SK-N-SH (cell line): ENCODE measurements at regions not wholly inside any gene's neighbourhood (a gene's known extent, or its start where the extent isn't known, plus 50 kb on each side); places are given as distances from the start of the nearest gene placed in this dataset.

Source experiments
- CTCF ChIA-PET: fragments of 300-600, 350-600 bp; formaldehyde crosslinking; extraction: SDS; loops from one replicate; lab custom pipeline; 2021; lab: Yijun Ruan, JAX
- POLR2A ChIA-PET: fragments of 350-600 bp; sonication (Branson Sonifier 250); formaldehyde crosslinking; extraction: SDS; loops from one replicate; lab custom pipeline; 2020; ENCODE audit warnings: antibody characterized with exemption, inconsistent platforms; lab: Yijun Ruan, JAX
- DNase-seq: peaks from one replicate; pipeline ENCODE4 v3.0.0; 2012
- H2AFZ ChIP-seq: fragments of 200-600 bp; sonication (generic); 2 replicates; pipeline ENCODE4 v1.8.1; 2016; ENCODE audit warnings: antibody characterized with exemption, mild to moderate bottlenecking, low read depth
- H3F3A ChIP-seq: fragments of 200-600 bp; sonication (generic); replicated peaks from 2 replicates; pipeline ENCODE3; 2016; ENCODE audit warnings: antibody characterized with exemption, mild to moderate bottlenecking; ENCODE audit not compliant: insufficient read depth
- H3K27ac ChIP-seq, 2 experiments: fragments of 200-500 bp in 1 of 2; fragments of 200-600 bp in 1 of 2; sonication (Bioruptor generic) in 1 of 2; sonication (generic), shearing (Covaris generic) in 1 of 2; 2 replicates each; pipeline versions ENCODE4 v1.5.1 to v1.6.1; 2014 to 2016; ENCODE audit warnings: low read depth in 2 of 2, inconsistent platforms in 1 of 2, low read length in 1 of 2, mild to moderate bottlenecking in 1 of 2, mixed read lengths in 1 of 2
- H3K27me3 ChIP-seq: fragments of 200-600 bp; sonication (generic), shearing (Covaris generic); 2 replicates; pipeline ENCODE4 v1.6.1; 2016; ENCODE audit warnings: mixed run types; ENCODE audit not compliant: insufficient read depth
- H3K36me3 ChIP-seq, 2 experiments: fragments of 200-500 bp in 1 of 2; fragments of 200-600 bp in 1 of 2; sonication (Bioruptor generic) in 1 of 2; sonication (generic) in 1 of 2; replicated peaks in 1 of 2; 2 replicates each; pipeline versions ENCODE3 to v1.5.1; 2014 to 2016; ENCODE audit warnings: low read length in 1 of 2, mild to moderate bottlenecking in 1 of 2; ENCODE audit not compliant: insufficient read depth in 2 of 2, control insufficient read depth in 1 of 2
- H3K4me1 ChIP-seq, 2 experiments: fragments of 200-500 bp in 1 of 2; fragments of 200-600 bp in 1 of 2; sonication (Bioruptor generic) in 1 of 2; sonication (generic), shearing (Covaris generic) in 1 of 2; 2 replicates each; pipeline versions ENCODE4 v1.5.1 to v1.6.1; 2014 to 2016; ENCODE audit warnings: low read depth in 1 of 2, low read length in 1 of 2, mixed run types in 1 of 2; ENCODE audit not compliant: insufficient read depth in 2 of 2, control insufficient read depth in 1 of 2
- H3K4me2 ChIP-seq: fragments of 200-600 bp; sonication (generic), shearing (Covaris generic); 2 replicates; pipeline ENCODE4 v1.6.1; 2017; ENCODE audit warnings: mixed run types
- H3K4me3 ChIP-seq, 2 experiments: fragments of 200-500 bp in 1 of 2; fragments of 200-600 bp in 1 of 2; sonication (Bioruptor generic) in 1 of 2; sonication (generic), shearing (Covaris generic) in 1 of 2; 2 replicates each; pipeline versions ENCODE4 v1.5.1 to v1.8.1; 2014 to 2016; ENCODE audit warnings: low read depth in 2 of 2, inconsistent platforms in 1 of 2, low read length in 1 of 2, mild to moderate bottlenecking in 1 of 2, mixed read lengths in 1 of 2, moderate library complexity in 1 of 2
- H3K79me2 ChIP-seq: fragments of 200-600 bp; sonication (generic); 2 replicates; pipeline ENCODE4 v1.8.1; 2017; ENCODE audit warnings: mild to moderate bottlenecking; ENCODE audit not compliant: insufficient read depth
- H3K9ac ChIP-seq: fragments of 200-600 bp; sonication (generic); 2 replicates; pipeline ENCODE4 v1.6.1; 2017; ENCODE audit warnings: mixed run types
- H3K9me2 ChIP-seq: fragments of 200-600 bp; sonication (generic); 2 replicates; pipeline ENCODE4 v1.6.1; 2017; ENCODE audit warnings: mixed run types
- H3K9me3 ChIP-seq: fragments of 200-600 bp; sonication (generic); 2 replicates; pipeline ENCODE4 v1.6.1; 2017; ENCODE audit warnings: mixed run types, mild to moderate bottlenecking, moderate library complexity
- H4K20me1 ChIP-seq: fragments of 200-600 bp; sonication (generic); 2 replicates; pipeline ENCODE4 v1.6.1; 2017; ENCODE audit warnings: mild to moderate bottlenecking, mixed run types; ENCODE audit not compliant: insufficient read depth
- CHD2 ChIP-seq: fragments of 150-350 bp; IDR thresholded peaks from 2 replicates; pipeline ENCODE4 v1.6.1; 2018; ENCODE audit warnings: low read length; ENCODE audit not compliant: partially characterized antibody
- EP300 ChIP-seq, 2 experiments: IDR thresholded peaks; 2 replicates each; pipeline versions ENCODE4 v1.4.0 to v1.6.1; 2012; ENCODE audit warnings: borderline replicate concordance in 1 of 2, low read depth in 1 of 2, low read length in 1 of 2
- EZH2phosphoT487 ChIP-seq: fragments of 200-600 bp; sonication (generic); IDR thresholded peaks from 2 replicates; pipeline ENCODE4 v1.6.1; 2017; ENCODE audit warnings: low read depth, mixed run types, mild to moderate bottlenecking, antibody characterized with exemption, moderate library complexity, borderline replicate concordance
- FOSL2 ChIP-seq: IDR thresholded peaks from 2 replicates; pipeline ENCODE4 v1.4.0; 2012; ENCODE audit warnings: low read depth, mild to moderate bottlenecking, moderate library complexity, borderline replicate concordance
- FOXJ3 ChIP-seq: sonication (generic); formaldehyde crosslinking; IDR thresholded peaks from 2 replicates; pipeline ENCODE4 v1.5.1; 2020; ENCODE audit warnings: mild to moderate bottlenecking, missing genetic modification reagents
- FOXM1 ChIP-seq: IDR thresholded peaks from 2 replicates; pipeline ENCODE4 v1.4.0; 2012; ENCODE audit warnings: low read depth, mild to moderate bottlenecking
- GABPA ChIP-seq: IDR thresholded peaks from 2 replicates; pipeline ENCODE4 v1.4.0; 2012; ENCODE audit warnings: low read depth, mild to moderate bottlenecking
- GATA2 ChIP-seq: sonication (generic); formaldehyde crosslinking; IDR thresholded peaks from 2 replicates; pipeline ENCODE4 v1.5.0; 2020; ENCODE audit warnings: mild to moderate bottlenecking, missing genetic modification reagents
- JUND ChIP-seq: IDR thresholded peaks from 2 replicates; pipeline ENCODE4 v1.4.0; 2012
- NFIC ChIP-seq: IDR thresholded peaks from 2 replicates; pipeline ENCODE4 v1.4.0; 2012; ENCODE audit warnings: borderline replicate concordance
- RAD21 ChIP-seq: IDR thresholded peaks from 2 replicates; pipeline ENCODE4 v1.6.1; 2012; ENCODE audit warnings: mild to moderate bottlenecking, low read length
- RCOR1 ChIP-seq: fragments of 150-350 bp; IDR thresholded peaks from 2 replicates; pipeline ENCODE4 v1.6.1; 2017; ENCODE audit warnings: antibody characterized with exemption, low read length
- RFX5 ChIP-seq: IDR thresholded peaks from 2 replicates; pipeline ENCODE4 v1.6.1; 2012; ENCODE audit warnings: mild to moderate bottlenecking, improper control_type of control experiment, low read length
- SIN3A ChIP-seq: IDR thresholded peaks from 2 replicates; pipeline ENCODE4 v1.6.1; 2012; ENCODE audit warnings: low read depth, mild to moderate bottlenecking, low read length, moderate library complexity, borderline replicate concordance
- SMC3 ChIP-seq: IDR thresholded peaks from 2 replicates; pipeline ENCODE4 v1.6.1; 2012; ENCODE audit warnings: low read depth, low read length, improper control_type of control experiment
- TCF12 ChIP-seq: IDR thresholded peaks from 2 replicates; pipeline ENCODE4 v1.4.0; 2012
- TEAD4 ChIP-seq: IDR thresholded peaks from 2 replicates; pipeline ENCODE4 v1.4.0; 2012; ENCODE audit warnings: mild to moderate bottlenecking, borderline replicate concordance; ENCODE audit not compliant: insufficient read depth
- WGBS: methylation state at CpG from one replicate; pipeline ENCODE4 v1.1.6; 2017; ENCODE audit warnings: low lambda C conversion rate; 5-methylcytosine and 5-hydroxymethylcytosine counted together
- TF ChIP-seq, protein P1 (sequence below): fragments of 200-600 bp; sonication (generic); IDR thresholded peaks from 2 replicates; pipeline ENCODE4 v1.6.1; 2017; ENCODE audit warnings: antibody characterized with exemption, mild to moderate bottlenecking, moderate library complexity
- TF ChIP-seq, protein P2 (sequence below): IDR thresholded peaks from 2 replicates; pipeline ENCODE4 v1.4.0; 2012; ENCODE audit warnings: low read depth
- TF ChIP-seq, protein P3 (sequence below): fragments of 150-350 bp; IDR thresholded peaks from 2 replicates; pipeline ENCODE4 v1.6.1; 2016; ENCODE audit warnings: mild to moderate bottlenecking, low read depth, low read length
- TF ChIP-seq, protein P4 (sequence below): IDR thresholded peaks from 2 replicates; pipeline ENCODE4 v1.4.0; 2012; ENCODE audit warnings: low read depth, borderline replicate concordance
- TF ChIP-seq, protein P5 (sequence below): IDR thresholded peaks from 2 replicates; pipeline ENCODE4; 2012

DNA sequence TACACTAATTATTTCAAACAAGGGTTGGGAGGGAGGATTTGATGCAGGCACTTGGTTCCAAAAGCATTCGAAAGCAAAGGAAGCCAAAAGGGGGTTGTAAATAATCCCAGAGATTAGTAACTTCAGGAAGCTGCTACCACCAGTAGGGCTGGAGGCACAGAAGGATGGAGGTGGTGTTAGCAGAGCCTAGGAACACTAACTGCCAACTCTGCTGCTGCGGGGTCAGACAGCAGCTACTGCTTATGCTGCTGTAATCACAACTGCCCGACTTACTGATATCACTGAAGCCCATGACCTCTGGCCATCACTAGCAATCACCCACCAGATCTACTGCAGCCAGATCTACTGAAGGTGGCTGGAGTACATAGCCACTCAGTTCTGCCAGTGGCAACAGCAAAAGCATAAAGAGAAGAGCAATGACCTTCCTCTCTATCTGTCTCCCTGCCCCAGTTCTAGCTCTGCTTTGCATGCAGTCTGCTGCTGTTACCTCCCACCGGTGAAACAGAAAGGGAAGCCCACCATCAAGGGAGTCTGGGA, 408.5 kb downstream of the PLPP3 start:
- Histone ChIP-seq H3K4me2 (no peak overlapping the region), H3F3A (peaks cover 4% of the 10 kb centered on the region), H3K9me3 (no peaks in the 10 kb centered on the region), H4K20me1 (no peaks in the 10 kb centered on the region), H3K79me2 (no peaks in the 10 kb centered on the region), H3K27ac (peak overlapping the region in 1 of 2 experiments; percentile 93; a peak in 2 of 4 replicates), H3K4me1 (peaks cover 0 to 16% of the 10 kb centered on the region in 2 experiments), H3K4me3 (no peak overlapping the region), H3K9ac (no peak overlapping the region), H3K9me2 (no peaks in the 10 kb centered on the region), H2AFZ (no peak overlapping the region), H3K27me3 (no peaks in the 10 kb centered on the region), H3K36me3 (no peaks in the 10 kb centered on the region)
- ChIA-PET POLR2A (interaction anchor here (0.6 kb wide), 1 partner anchor 501 kb away, joined by 3 read pairs; no protein-coding TSS in a partner anchor), CTCF (no interaction called here)
- peak; percentile 36 for DNase-seq
- 82% methylated on average over 3 of the region's 4 CpGs for WGBS
- TF ChIP-seq, protein P1, sequence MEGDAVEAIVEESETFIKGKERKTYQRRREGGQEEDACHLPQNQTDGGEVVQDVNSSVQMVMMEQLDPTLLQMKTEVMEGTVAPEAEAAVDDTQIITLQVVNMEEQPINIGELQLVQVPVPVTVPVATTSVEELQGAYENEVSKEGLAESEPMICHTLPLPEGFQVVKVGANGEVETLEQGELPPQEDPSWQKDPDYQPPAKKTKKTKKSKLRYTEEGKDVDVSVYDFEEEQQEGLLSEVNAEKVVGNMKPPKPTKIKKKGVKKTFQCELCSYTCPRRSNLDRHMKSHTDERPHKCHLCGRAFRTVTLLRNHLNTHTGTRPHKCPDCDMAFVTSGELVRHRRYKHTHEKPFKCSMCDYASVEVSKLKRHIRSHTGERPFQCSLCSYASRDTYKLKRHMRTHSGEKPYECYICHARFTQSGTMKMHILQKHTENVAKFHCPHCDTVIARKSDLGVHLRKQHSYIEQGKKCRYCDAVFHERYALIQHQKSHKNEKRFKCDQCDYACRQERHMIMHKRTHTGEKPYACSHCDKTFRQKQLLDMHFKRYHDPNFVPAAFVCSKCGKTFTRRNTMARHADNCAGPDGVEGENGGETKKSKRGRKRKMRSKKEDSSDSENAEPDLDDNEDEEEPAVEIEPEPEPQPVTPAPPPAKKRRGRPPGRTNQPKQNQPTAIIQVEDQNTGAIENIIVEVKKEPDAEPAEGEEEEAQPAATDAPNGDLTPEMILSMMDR, result no peak
- TF ChIP-seq GABPA (no peak), RFX5 (no peak), GATA2 (peak; percentile 33; the same call in 1 of the 2 replicates), NFIC (no peak), FOXM1 (no peak), SIN3A (no peak), RAD21 (peak; percentile 5; the same call in 1 of the 2 replicates), FOXJ3 (CRISPR knock-in tag) (0 out of 2 replicates have a peak, but pooled peaks have one; percentile 23), FOSL2 (no peak), TCF12 (no peak), SMC3 (no peak), TEAD4 (no peak), EP300 (IDR thresholded peaks at IDR 0.05; ENCODE audit: borderline replicate concordance in 1 of 2, low read depth in 1 of 2, low read length in 1 of 2) (peak in 1 of 2 experiments; percentile 58; a peak in 2 of 4 replicates), JUND (no peak), CHD2 (no peak), RCOR1 (no peak), EZH2phosphoT487 (no peak)
- TF ChIP-seq, protein P2, sequence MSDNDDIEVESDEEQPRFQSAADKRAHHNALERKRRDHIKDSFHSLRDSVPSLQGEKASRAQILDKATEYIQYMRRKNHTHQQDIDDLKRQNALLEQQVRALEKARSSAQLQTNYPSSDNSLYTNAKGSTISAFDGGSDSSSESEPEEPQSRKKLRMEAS, result no peak
- TF ChIP-seq, protein P3, sequence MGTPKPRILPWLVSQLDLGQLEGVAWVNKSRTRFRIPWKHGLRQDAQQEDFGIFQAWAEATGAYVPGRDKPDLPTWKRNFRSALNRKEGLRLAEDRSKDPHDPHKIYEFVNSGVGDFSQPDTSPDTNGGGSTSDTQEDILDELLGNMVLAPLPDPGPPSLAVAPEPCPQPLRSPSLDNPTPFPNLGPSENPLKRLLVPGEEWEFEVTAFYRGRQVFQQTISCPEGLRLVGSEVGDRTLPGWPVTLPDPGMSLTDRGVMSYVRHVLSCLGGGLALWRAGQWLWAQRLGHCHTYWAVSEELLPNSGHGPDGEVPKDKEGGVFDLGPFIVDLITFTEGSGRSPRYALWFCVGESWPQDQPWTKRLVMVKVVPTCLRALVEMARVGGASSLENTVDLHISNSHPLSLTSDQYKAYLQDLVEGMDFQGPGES, result no peak
- TF ChIP-seq, protein P4, sequence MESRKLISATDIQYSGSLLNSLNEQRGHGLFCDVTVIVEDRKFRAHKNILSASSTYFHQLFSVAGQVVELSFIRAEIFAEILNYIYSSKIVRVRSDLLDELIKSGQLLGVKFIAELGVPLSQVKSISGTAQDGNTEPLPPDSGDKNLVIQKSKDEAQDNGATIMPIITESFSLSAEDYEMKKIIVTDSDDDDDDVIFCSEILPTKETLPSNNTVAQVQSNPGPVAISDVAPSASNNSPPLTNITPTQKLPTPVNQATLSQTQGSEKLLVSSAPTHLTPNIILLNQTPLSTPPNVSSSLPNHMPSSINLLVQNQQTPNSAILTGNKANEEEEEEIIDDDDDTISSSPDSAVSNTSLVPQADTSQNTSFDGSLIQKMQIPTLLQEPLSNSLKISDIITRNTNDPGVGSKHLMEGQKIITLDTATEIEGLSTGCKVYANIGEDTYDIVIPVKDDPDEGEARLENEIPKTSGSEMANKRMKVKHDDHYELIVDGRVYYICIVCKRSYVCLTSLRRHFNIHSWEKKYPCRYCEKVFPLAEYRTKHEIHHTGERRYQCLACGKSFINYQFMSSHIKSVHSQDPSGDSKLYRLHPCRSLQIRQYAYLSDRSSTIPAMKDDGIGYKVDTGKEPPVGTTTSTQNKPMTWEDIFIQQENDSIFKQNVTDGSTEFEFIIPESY, result no peak
- TF ChIP-seq, protein P5, sequence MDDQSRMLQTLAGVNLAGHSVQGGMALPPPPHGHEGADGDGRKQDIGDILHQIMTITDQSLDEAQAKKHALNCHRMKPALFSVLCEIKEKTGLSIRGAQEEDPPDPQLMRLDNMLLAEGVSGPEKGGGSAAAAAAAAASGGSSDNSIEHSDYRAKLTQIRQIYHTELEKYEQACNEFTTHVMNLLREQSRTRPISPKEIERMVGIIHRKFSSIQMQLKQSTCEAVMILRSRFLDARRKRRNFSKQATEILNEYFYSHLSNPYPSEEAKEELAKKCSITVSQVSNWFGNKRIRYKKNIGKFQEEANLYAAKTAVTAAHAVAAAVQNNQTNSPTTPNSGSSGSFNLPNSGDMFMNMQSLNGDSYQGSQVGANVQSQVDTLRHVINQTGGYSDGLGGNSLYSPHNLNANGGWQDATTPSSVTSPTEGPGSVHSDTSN, result no peak
